ENCODE measurements at regions not wholly inside any gene's neighbourhood (a gene's known extent, or its start where the extent isn't known, plus 50 kb on each side); places are given as distances from the start of the nearest gene placed in this dataset.
"Not testable (repeated sequence)": the region's sequence is repeated elsewhere in the genome, so short reads cannot be mapped to it uniquely, and the experiment has no call there.

GRCh38 chrX:96540111-96540631 lies 144.5 kb upstream of the DIAPH2 start:
- no peaks in the 10 kb centered on the region for H3K27me3 ChIP-seq (ENCODE audit: control insufficient read depth, extremely low read depth, insufficient read depth, low read length)
- DNase-seq (ENCODE audit: low read depth, low spot score), result no peak
- H3K4me3 ChIP-seq (ENCODE audit: control insufficient read depth in 2 of 3, extremely low read depth in 1 of 3, insufficient read depth in 2 of 3, low read depth in 1 of 3, low read length in 3 of 3), result no peak overlapping the region
- H3K79me2 ChIP-seq (ENCODE audit: control insufficient read depth, insufficient read depth, low read length), result no peaks in the 10 kb centered on the region
- H3K36me3 ChIP-seq (ENCODE audit: control insufficient read depth in 2 of 2, extremely low read depth in 1 of 2, insufficient read depth in 2 of 2, low read length in 2 of 2), result no peaks in the 10 kb centered on the region
- no peak overlapping the region for H2AFZ ChIP-seq (ENCODE audit: control insufficient read depth, low read length)
- no peak overlapping the region for H3K27ac ChIP-seq (ENCODE audit: control insufficient read depth, insufficient read depth, low read length)
- H3K4me2 ChIP-seq (ENCODE audit: control insufficient read depth, extremely low read depth, insufficient read depth, low read depth, low read length), result no peak overlapping the region
- FAIRE-seq, result no peak
- no peaks in the 10 kb centered on the region for H4K20me1 ChIP-seq (ENCODE audit: control insufficient read depth, extremely low read depth, insufficient read depth, low read length)
- no peaks in the 10 kb centered on the region for H3K9me1 ChIP-seq (ENCODE audit: control insufficient read depth, extremely low read depth, insufficient read depth, low read length)
- dilution Hi-C loops (cut with MboI; ENCODE audit: extremely low pct_ligation_motif_present, low sequenced_read_pairs), result no loop called here
- TF ChIP-seq EZH2 (IDR thresholded peaks at IDR 0.05; ENCODE audit: low read length), result no peak
- TF ChIP-seq, protein P1, sequence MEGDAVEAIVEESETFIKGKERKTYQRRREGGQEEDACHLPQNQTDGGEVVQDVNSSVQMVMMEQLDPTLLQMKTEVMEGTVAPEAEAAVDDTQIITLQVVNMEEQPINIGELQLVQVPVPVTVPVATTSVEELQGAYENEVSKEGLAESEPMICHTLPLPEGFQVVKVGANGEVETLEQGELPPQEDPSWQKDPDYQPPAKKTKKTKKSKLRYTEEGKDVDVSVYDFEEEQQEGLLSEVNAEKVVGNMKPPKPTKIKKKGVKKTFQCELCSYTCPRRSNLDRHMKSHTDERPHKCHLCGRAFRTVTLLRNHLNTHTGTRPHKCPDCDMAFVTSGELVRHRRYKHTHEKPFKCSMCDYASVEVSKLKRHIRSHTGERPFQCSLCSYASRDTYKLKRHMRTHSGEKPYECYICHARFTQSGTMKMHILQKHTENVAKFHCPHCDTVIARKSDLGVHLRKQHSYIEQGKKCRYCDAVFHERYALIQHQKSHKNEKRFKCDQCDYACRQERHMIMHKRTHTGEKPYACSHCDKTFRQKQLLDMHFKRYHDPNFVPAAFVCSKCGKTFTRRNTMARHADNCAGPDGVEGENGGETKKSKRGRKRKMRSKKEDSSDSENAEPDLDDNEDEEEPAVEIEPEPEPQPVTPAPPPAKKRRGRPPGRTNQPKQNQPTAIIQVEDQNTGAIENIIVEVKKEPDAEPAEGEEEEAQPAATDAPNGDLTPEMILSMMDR (optimal IDR thresholded peaks at IDR 0.05 in 1 of 3, IDR thresholded peaks at IDR 0.05 in 1 of 3, conservative IDR thresholded peaks at IDR 0.05 in 1 of 3; ENCODE audit: extremely low read depth in 1 of 3, insufficient read depth in 2 of 3, low read length in 3 of 3), result no peak
- no peak overlapping the region for H3K9ac ChIP-seq (ENCODE audit: control insufficient read depth, extremely low read depth, insufficient read depth, low read length)
- H3K9me3 ChIP-seq (ENCODE audit: control insufficient read depth, low read depth, low read length), result no peaks in the 10 kb centered on the region
- H3K4me1 ChIP-seq (ENCODE audit: control insufficient read depth, extremely low read depth, insufficient read depth, low read length), result no peaks in the 10 kb centered on the region

DNA sequence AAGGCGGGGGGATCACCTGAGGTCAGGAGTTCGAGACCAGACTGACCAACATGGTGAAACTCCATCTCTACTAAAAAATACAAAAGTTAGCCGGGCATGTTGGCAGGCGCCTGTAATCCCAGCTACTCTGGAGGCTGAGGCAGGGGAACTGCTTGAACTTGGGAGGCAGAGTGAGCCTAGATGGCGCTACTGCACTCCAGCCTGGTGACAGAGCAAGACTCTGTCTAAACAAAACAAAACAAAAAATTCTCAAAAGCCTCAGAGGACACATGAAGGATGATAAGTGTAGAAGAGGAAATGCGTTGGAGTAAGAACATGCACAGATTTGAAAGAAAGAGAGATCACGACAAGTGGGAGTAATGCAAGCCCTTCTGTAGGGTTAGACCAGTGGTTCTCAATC lies 138.4 kb upstream of the DIAPH2 start:
- not testable (repeated sequence) for FAIRE-seq; H3K27me3 ChIP-seq (ENCODE audit: control insufficient read depth, extremely low read depth, insufficient read depth, low read length); H3K4me1 ChIP-seq (ENCODE audit: control insufficient read depth, extremely low read depth, insufficient read depth, low read length)

More for the DNA sequence above, 138.4 kb upstream of the DIAPH2 start:
- H3K4me2 ChIP-seq (ENCODE audit: control insufficient read depth, extremely low read depth, insufficient read depth, low read depth, low read length); H4K20me1 ChIP-seq (ENCODE audit: control insufficient read depth, extremely low read depth, insufficient read depth, low read length); H3K9me3 ChIP-seq (ENCODE audit: control insufficient read depth, low read depth, low read length); H3K4me3 ChIP-seq (ENCODE audit: control insufficient read depth in 2 of 3, extremely low read depth in 1 of 3, insufficient read depth in 2 of 3, low read depth in 1 of 3, low read length in 3 of 3); H3K36me3 ChIP-seq (ENCODE audit: control insufficient read depth in 2 of 2, extremely low read depth in 1 of 2, insufficient read depth in 2 of 2, low read length in 2 of 2); H3K9me1 ChIP-seq (ENCODE audit: control insufficient read depth, extremely low read depth, insufficient read depth, low read length); H3K79me2 ChIP-seq (ENCODE audit: control insufficient read depth, insufficient read depth, low read length); DNase-seq (ENCODE audit: low read depth, low spot score); H3K9ac ChIP-seq (ENCODE audit: control insufficient read depth, extremely low read depth, insufficient read depth, low read length); H2AFZ ChIP-seq (ENCODE audit: control insufficient read depth, low read length); dilution Hi-C loops (cut with MboI; ENCODE audit: extremely low pct_ligation_motif_present, low sequenced_read_pairs); H3K27ac ChIP-seq (ENCODE audit: control insufficient read depth, insufficient read depth, low read length): not testable (repeated sequence)
- TF ChIP-seq, protein P1 (optimal IDR thresholded peaks at IDR 0.05 in 1 of 3, IDR thresholded peaks at IDR 0.05 in 1 of 3, conservative IDR thresholded peaks at IDR 0.05 in 1 of 3; ENCODE audit: extremely low read depth in 1 of 3, insufficient read depth in 2 of 3, low read length in 3 of 3), result peak in 1 of 3 experiments; percentile 33

Data from keratinocyte (primary cell).